GM12878 (cell line): ENCODE measurements at regions not wholly inside any gene's neighbourhood (a gene's known extent, or its start where the extent isn't known, plus 50 kb on each side); places are given as distances from the start of the nearest gene placed in this dataset.

Source experiments
- ATF7 ChIP-seq: fragments of 450-650 bp; IDR thresholded peaks from 2 replicates; pipeline ENCODE4 v1.6.1; 2016; ENCODE audit warnings: low read depth, mild to moderate bottlenecking
- CREB1 ChIP-seq: IDR thresholded peaks from 2 replicates; pipeline ENCODE4 v1.6.1; 2012; ENCODE audit warnings: low read depth, mild to moderate bottlenecking, inconsistent platforms
- IKZF2 ChIP-seq, 2 experiments: fragments of 450-650 bp; IDR thresholded peaks; 2 replicates each; pipeline ENCODE4 v1.6.1; 2017; ENCODE audit warnings: mild to moderate bottlenecking in 2 of 2, moderate library complexity in 2 of 2
- JUND ChIP-seq: IDR thresholded peaks from 2 replicates; pipeline ENCODE4 v1.6.1; 2012; ENCODE audit warnings: low read depth, mild to moderate bottlenecking, low read length, improper control_type of control experiment, moderate library complexity
- KLF5 ChIP-seq: fragments of 450-650 bp; IDR thresholded peaks from 2 replicates; pipeline ENCODE4 v1.6.1; 2014; ENCODE audit warnings: mild to moderate bottlenecking; ENCODE audit not compliant: partially characterized antibody
- MXI1 ChIP-seq: fragments of 150-350 bp; IDR thresholded peaks from 2 replicates; pipeline ENCODE4 v1.6.1; 2011; ENCODE audit warnings: low read depth, mild to moderate bottlenecking, inconsistent platforms, low read length, improper control_type of control experiment
- NBN ChIP-seq: fragments of 450-650 bp; IDR thresholded peaks from 2 replicates; pipeline ENCODE4 v1.6.1; 2016
- POU2F2 ChIP-seq: IDR thresholded peaks from 3 replicates; pipeline ENCODE4 v1.6.1; 2011; ENCODE audit warnings: low read depth, mild to moderate bottlenecking, low read length, borderline replicate concordance
- SPI1 ChIP-seq: IDR thresholded peaks from 2 replicates; pipeline ENCODE4 v1.6.1; 2011; ENCODE audit warnings: low read depth, mild to moderate bottlenecking, low read length, moderate library complexity, borderline replicate concordance; ENCODE audit not compliant: insufficient read depth
- TCF12 ChIP-seq: IDR thresholded peaks from 2 replicates; pipeline ENCODE4 v1.6.1; 2011; ENCODE audit warnings: low read depth, mild to moderate bottlenecking, low read length
- TF ChIP-seq, protein P1 (sequence below): fragments of 450-650 bp; IDR thresholded peaks from 2 replicates; pipeline ENCODE4 v1.6.1; 2016; ENCODE audit warnings: mild to moderate bottlenecking
- TF ChIP-seq, protein P2 (sequence below): fragments of 450-650 bp; formaldehyde crosslinking; IDR thresholded peaks from 2 replicates; pipeline ENCODE4 v1.4.0; 2020; ENCODE audit warnings: mild to moderate bottlenecking, moderate library complexity
- TF ChIP-seq, protein P3 (sequence below): IDR thresholded peaks from 2 replicates; pipeline ENCODE4 v1.6.1; 2011; ENCODE audit warnings: borderline replicate concordance, low read depth, mild to moderate bottlenecking, moderate library complexity, mixed read lengths, low read length; ENCODE audit not compliant: insufficient read depth; ENCODE audit errors: extremely low read length
- TF ChIP-seq, protein P4 (sequence below): fragments of 450-650 bp; IDR thresholded peaks from 2 replicates; pipeline ENCODE4 v1.6.1; 2018; ENCODE audit warnings: mild to moderate bottlenecking, low read depth, moderate library complexity; ENCODE audit not compliant: partially characterized antibody
- TF ChIP-seq, protein P5 (sequence below): IDR thresholded peaks from 2 replicates; pipeline ENCODE4 v1.6.1; 2011; ENCODE audit warnings: low read depth, mild to moderate bottlenecking, low read length, moderate library complexity, borderline replicate concordance; ENCODE audit errors: extremely low read depth
- TF ChIP-seq, protein P6 (sequence below): fragments of 150-350 bp; IDR thresholded peaks from 2 replicates; pipeline ENCODE4 v1.6.1; 2016; ENCODE audit warnings: low read depth, low read length

DNA sequence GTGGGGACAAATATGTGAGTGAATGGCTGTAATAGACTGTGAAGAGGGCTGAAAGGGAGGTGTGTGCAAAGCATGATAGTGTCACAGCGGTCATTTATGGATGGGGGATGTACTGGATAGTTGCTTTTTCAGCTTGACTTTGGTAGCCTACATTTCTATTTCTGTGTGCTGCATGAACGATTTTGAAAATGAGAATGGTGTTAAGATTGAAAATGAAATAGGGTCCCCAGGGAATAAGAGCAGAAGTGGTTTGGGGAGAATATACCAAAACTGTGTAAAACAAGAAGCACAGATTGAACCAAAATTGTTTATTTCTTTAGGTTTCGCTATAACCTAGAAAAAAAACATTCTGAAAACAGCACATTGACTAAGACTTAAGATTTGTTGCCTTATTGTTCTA lies 58.8 kb upstream of the CLNK start (continued):
- TF ChIP-seq, protein P1, sequence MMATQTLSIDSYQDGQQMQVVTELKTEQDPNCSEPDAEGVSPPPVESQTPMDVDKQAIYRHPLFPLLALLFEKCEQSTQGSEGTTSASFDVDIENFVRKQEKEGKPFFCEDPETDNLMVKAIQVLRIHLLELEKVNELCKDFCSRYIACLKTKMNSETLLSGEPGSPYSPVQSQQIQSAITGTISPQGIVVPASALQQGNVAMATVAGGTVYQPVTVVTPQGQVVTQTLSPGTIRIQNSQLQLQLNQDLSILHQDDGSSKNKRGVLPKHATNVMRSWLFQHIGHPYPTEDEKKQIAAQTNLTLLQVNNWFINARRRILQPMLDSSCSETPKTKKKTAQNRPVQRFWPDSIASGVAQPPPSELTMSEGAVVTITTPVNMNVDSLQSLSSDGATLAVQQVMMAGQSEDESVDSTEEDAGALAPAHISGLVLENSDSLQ = no peak
- peak; percentile 58; the same call in 1 of the 2 replicates for TF ChIP-seq ATF7
- peak; percentile 67; the same call in 1 of the 3 replicates for TF ChIP-seq POU2F2
- TF ChIP-seq KLF5 = no peak
- TF ChIP-seq, protein P2, sequence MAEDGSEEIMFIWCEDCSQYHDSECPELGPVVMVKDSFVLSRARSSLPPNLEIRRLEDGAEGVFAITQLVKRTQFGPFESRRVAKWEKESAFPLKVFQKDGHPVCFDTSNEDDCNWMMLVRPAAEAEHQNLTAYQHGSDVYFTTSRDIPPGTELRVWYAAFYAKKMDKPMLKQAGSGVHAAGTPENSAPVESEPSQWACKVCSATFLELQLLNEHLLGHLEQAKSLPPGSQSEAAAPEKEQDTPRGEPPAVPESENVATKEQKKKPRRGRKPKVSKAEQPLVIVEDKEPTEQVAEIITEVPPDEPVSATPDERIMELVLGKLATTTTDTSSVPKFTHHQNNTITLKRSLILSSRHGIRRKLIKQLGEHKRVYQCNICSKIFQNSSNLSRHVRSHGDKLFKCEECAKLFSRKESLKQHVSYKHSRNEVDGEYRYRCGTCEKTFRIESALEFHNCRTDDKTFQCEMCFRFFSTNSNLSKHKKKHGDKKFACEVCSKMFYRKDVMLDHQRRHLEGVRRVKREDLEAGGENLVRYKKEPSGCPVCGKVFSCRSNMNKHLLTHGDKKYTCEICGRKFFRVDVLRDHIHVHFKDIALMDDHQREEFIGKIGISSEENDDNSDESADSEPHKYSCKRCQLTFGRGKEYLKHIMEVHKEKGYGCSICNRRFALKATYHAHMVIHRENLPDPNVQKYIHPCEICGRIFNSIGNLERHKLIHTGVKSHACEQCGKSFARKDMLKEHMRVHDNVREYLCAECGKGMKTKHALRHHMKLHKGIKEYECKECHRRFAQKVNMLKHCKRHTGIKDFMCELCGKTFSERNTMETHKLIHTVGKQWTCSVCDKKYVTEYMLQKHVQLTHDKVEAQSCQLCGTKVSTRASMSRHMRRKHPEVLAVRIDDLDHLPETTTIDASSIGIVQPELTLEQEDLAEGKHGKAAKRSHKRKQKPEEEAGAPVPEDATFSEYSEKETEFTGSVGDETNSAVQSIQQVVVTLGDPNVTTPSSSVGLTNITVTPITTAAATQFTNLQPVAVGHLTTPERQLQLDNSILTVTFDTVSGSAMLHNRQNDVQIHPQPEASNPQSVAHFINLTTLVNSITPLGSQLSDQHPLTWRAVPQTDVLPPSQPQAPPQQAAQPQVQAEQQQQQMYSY (CRISPR knock-in tag) = no peak
- TF ChIP-seq, protein P3, sequence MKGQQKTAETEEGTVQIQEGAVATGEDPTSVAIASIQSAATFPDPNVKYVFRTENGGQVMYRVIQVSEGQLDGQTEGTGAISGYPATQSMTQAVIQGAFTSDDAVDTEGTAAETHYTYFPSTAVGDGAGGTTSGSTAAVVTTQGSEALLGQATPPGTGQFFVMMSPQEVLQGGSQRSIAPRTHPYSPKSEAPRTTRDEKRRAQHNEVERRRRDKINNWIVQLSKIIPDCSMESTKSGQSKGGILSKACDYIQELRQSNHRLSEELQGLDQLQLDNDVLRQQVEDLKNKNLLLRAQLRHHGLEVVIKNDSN = no peak
- TF ChIP-seq TCF12 = 0 out of 2 replicates have a peak, but pooled peaks have one; percentile 36
- TF ChIP-seq JUND = no peak
- TF ChIP-seq CREB1 = peak; percentile 52; the same call in 1 of the 2 replicates
- TF ChIP-seq, protein P4, sequence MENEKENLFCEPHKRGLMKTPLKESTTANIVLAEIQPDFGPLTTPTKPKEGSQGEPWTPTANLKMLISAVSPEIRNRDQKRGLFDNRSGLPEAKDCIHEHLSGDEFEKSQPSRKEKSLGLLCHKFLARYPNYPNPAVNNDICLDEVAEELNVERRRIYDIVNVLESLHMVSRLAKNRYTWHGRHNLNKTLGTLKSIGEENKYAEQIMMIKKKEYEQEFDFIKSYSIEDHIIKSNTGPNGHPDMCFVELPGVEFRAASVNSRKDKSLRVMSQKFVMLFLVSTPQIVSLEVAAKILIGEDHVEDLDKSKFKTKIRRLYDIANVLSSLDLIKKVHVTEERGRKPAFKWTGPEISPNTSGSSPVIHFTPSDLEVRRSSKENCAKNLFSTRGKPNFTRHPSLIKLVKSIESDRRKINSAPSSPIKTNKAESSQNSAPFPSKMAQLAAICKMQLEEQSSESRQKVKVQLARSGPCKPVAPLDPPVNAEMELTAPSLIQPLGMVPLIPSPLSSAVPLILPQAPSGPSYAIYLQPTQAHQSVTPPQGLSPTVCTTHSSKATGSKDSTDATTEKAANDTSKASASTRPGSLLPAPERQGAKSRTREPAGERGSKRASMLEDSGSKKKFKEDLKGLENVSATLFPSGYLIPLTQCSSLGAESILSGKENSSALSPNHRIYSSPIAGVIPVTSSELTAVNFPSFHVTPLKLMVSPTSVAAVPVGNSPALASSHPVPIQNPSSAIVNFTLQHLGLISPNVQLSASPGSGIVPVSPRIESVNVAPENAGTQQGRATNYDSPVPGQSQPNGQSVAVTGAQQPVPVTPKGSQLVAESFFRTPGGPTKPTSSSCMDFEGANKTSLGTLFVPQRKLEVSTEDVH = no peak
- peak; percentile 70; the same call in 1 of the 2 replicates for TF ChIP-seq NBN
- no peak for TF ChIP-seq MXI1
- TF ChIP-seq, protein P5, sequence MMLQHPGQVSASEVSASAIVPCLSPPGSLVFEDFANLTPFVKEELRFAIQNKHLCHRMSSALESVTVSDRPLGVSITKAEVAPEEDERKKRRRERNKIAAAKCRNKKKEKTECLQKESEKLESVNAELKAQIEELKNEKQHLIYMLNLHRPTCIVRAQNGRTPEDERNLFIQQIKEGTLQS = no peak
- TF ChIP-seq, protein P6, sequence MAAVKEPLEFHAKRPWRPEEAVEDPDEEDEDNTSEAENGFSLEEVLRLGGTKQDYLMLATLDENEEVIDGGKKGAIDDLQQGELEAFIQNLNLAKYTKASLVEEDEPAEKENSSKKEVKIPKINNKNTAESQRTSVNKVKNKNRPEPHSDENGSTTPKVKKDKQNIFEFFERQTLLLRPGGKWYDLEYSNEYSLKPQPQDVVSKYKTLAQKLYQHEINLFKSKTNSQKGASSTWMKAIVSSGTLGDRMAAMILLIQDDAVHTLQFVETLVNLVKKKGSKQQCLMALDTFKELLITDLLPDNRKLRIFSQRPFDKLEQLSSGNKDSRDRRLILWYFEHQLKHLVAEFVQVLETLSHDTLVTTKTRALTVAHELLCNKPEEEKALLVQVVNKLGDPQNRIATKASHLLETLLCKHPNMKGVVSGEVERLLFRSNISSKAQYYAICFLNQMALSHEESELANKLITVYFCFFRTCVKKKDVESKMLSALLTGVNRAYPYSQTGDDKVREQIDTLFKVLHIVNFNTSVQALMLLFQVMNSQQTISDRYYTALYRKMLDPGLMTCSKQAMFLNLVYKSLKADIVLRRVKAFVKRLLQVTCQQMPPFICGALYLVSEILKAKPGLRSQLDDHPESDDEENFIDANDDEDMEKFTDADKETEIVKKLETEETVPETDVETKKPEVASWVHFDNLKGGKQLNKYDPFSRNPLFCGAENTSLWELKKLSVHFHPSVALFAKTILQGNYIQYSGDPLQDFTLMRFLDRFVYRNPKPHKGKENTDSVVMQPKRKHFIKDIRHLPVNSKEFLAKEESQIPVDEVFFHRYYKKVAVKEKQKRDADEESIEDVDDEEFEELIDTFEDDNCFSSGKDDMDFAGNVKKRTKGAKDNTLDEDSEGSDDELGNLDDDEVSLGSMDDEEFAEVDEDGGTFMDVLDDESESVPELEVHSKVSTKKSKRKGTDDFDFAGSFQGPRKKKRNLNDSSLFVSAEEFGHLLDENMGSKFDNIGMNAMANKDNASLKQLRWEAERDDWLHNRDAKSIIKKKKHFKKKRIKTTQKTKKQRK = no peak
- peak; percentile 78 to 84 for TF ChIP-seq IKZF2 (IDR thresholded peaks at IDR 0.05)
- TF ChIP-seq SPI1 = peak; percentile 77
